H1 (cell line): ENCODE measurements at regions not wholly inside any gene's neighbourhood (a gene's known extent, or its start where the extent isn't known, plus 50 kb on each side); places are given as distances from the start of the nearest gene placed in this dataset.

Source experiments
- CBX8 ChIP-seq: fragments of 300-800, 300-1000 bp; sonication (generic); IDR thresholded peaks from 2 replicates; pipeline ENCODE4 v1.7.1; 2016; ENCODE audit warnings: low read depth, low read length, borderline replicate concordance
- CEBPB ChIP-seq: IDR thresholded peaks from 2 replicates; pipeline ENCODE4 v1.6.1; 2012; ENCODE audit warnings: low read depth, low read length
- CHD2 ChIP-seq: IDR thresholded peaks from 2 replicates; pipeline ENCODE4 v1.6.1; 2012; ENCODE audit warnings: low read length, improper control_type of control experiment
- CHD7 ChIP-seq: fragments of 300-600 bp; sonication (generic); IDR thresholded peaks from 2 replicates; pipeline ENCODE4 v1.7.1; 2012; ENCODE audit warnings: low read length, moderate library complexity, mild to moderate bottlenecking, inconsistent platforms; ENCODE audit not compliant: insufficient replicate concordance
- HDAC6 ChIP-seq: IDR thresholded peaks from one replicate; pipeline ENCODE4 v1.7.1; 2012; ENCODE audit warnings: low read depth, mild to moderate bottlenecking, inconsistent platforms, low read length, moderate library complexity
- POLR2AphosphoS5 ChIP-seq: IDR thresholded peaks from 2 replicates; pipeline ENCODE4 v1.6.1; 2011; ENCODE audit warnings: low read depth, low read length
- SIX5 ChIP-seq: IDR thresholded peaks from 2 replicates; pipeline ENCODE4 v1.6.1; 2011; ENCODE audit warnings: mild to moderate bottlenecking, low read depth, low read length
- SP1 ChIP-seq: IDR thresholded peaks from 2 replicates; pipeline ENCODE4 v1.6.1; 2011; ENCODE audit warnings: low read depth, low read length
- YY1 ChIP-seq: IDR thresholded peaks from 2 replicates; pipeline ENCODE4 v1.6.1; 2011; ENCODE audit warnings: low read depth, mild to moderate bottlenecking, low read length
- ZNF274 ChIP-seq: IDR thresholded peaks from 2 replicates; pipeline ENCODE4 v1.7.0; 2012; ENCODE audit warnings: low read length, borderline replicate concordance; ENCODE audit errors: extremely low read depth

GRCh38 chr2:183579686-183580085, 455.4 kb downstream of the NUP35 start (continued):
- TF ChIP-seq CHD7 (no peak), SIX5 (no peak), ZNF274 (no peak), POLR2AphosphoS5 (no peak), CBX8 (no peak), SP1 (no peak), CEBPB (no peak), YY1 (no peak), HDAC6 (no peak), CHD2 (no peak)
